MG63 (cell line): ENCODE measurements at regions not wholly inside any gene's neighbourhood (a gene's known extent, or its start where the extent isn't known, plus 50 kb on each side); places are given as distances from the start of the nearest gene placed in this dataset.
A peak's percentile ranks its signal among the peaks of the same experiment; 100 is the strongest.
"Not testable (repeated sequence)": the region's sequence is repeated elsewhere in the genome, so short reads cannot be mapped to it uniquely, and the experiment has no call there.

Experiments
- DNase-seq: peaks from one replicate; pipeline ENCODE4 v3.0.0-alpha.2; 2020
- H3K27me3 ChIP-seq: fragments of 250-450 bp; sonication (Bioruptor Pico); 2 replicates; pipeline ENCODE4 v1.5.1; 2020; ENCODE audit warnings: mild to moderate bottlenecking, moderate library complexity
- H3K36me3 ChIP-seq: fragments of 250-450 bp; sonication (Bioruptor Pico); 2 replicates; pipeline ENCODE4 v1.5.1; 2020; ENCODE audit warnings: mild to moderate bottlenecking, moderate library complexity
- H3K4me3 ChIP-seq: fragments of 250-450 bp; sonication (Bioruptor Pico); 2 replicates; pipeline ENCODE4 v1.5.1; 2020; ENCODE audit warnings: mild to moderate bottlenecking, moderate library complexity
- H3K9me3 ChIP-seq: fragments of 250-450 bp; sonication (Bioruptor Pico); 2 replicates; pipeline ENCODE4 v1.5.1; 2020; ENCODE audit warnings: mild to moderate bottlenecking, moderate library complexity

DNA sequence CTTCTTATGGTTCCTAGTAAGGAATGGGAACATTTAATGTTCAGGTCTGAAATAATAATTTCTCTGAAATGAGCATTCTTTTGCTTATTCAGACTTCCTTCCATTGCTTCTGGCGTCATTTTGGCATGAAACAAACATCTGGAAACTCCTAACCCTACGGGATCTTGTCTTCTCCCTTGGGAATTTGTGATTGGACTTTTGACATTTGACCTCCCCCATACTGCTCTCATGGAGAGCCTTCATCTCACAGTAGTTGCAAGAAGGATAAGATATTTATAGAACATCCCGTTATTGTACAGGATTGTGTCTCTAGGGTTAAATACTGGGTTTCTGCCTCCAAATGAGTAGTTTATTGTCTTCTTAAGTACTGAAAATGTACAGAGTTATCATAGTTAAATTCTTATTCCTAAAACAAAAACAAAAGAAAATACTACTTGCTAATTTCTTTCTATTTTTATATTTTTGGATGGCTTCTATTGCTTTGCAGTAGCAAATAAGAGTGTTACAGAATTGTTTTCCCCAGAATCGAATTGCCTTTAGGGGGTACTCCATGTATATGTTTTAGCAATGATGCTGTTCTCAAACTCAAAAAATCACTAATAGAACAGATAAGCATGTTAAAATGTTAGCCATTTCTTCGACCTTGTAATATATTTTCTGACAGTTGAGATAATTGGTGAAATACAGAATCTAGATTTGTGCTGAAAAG, 366.8 kb downstream of the DLEU7 start:
- Histone ChIP-seq H3K4me3 (no peak overlapping the region), H3K9me3 (no peaks in the 10 kb centered on the region), H3K27me3 (no peaks in the 10 kb centered on the region), H3K36me3 (no peaks in the 10 kb centered on the region)
- no peak for DNase-seq

- Histone ChIP-seq H3K27me3 (no peaks in the 10 kb centered on the region), H3K4me3 (no peak overlapping the region), H3K9me3 (no peaks in the 10 kb centered on the region), H3K36me3 (no peaks in the 10 kb centered on the region)
- DNase-seq = no peak
Observed at GRCh38 chr13:50481936-50482335, 361.6 kb downstream of the DLEU7 start.

- Histone ChIP-seq H3K27me3 (no peaks in the 10 kb centered on the region), H3K4me3 (no peak overlapping the region), H3K36me3 (no peaks in the 10 kb centered on the region), H3K9me3 (no peaks in the 10 kb centered on the region)
- DNase-seq = no peak
Observed at GRCh38 chr13:50483416-50483815, 360.1 kb downstream of the DLEU7 start.

GRCh38 chr13:50484472-50485113, 358.9 kb downstream of the DLEU7 start:
- DNase-seq = no peak

DNA sequence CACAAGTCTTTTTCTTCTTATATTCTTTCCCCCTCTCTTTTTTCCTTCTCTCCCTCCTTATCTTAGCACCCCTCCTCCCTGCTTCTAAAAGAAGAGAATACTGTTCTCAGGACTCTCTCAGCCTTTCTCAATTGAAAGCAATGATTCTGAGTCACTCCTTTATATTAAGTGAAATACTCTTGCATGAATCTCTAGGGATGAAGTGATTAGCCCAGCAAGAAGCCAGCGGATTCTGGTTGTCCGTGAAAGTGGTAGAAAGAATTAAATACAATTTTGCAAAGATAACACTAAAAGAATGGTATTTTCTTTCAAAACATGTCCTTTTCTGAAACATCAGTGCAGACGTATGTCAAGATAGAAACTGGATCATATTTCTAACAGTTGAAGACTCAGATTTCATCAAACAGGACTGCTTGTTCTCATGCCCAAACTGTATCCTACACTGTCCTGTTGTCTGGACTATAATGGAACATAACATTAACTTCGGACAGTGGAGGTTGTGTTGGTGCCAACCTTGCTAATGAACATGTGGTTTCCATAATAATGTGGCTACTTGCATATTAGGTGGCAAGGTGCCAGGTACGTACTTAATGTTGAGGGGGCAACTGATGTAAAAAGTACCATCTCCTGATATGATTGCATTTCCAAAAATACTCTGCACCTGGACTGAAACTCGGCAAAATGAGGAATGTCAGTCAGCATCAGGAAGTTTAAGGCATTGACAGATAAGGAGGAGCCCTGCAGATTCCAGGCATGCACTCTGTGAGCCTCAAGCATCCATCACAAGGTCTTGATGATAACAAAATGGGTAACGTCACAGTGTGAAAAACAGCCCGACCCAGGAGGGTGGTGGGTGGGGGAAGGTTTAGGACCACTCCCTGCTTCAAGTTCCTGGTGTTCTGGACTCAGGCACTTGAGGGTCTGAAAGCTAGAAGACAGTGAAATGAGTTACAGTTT, 357.2 kb downstream of the DLEU7 start:
- DNase-seq = no peak
- Histone ChIP-seq H3K27me3 (no peaks in the 10 kb centered on the region), H3K4me3 (no peak overlapping the region), H3K9me3 (no peaks in the 10 kb centered on the region), H3K36me3 (no peaks in the 10 kb centered on the region)

More at GRCh38 chr13:50484472-50485113, 358.9 kb downstream of the DLEU7 start:
- H3K4me3 ChIP-seq = no peak overlapping the region
- H3K9me3 ChIP-seq = no peaks in the 10 kb centered on the region
- H3K36me3 ChIP-seq = no peaks in the 10 kb centered on the region
- no peaks in the 10 kb centered on the region for H3K27me3 ChIP-seq

GRCh38 chr13:50493683-50494082, 349.8 kb downstream of the DLEU7 start:
- no peak for DNase-seq
- Histone ChIP-seq H3K4me3 (no peak overlapping the region), H3K27me3 (no peaks in the 10 kb centered on the region), H3K36me3 (no peaks in the 10 kb centered on the region), H3K9me3 (no peaks in the 10 kb centered on the region)

GRCh38 chr13:50494138-50494537, 349.4 kb downstream of the DLEU7 start:
- DNase-seq = no peak
- no peak overlapping the region for H3K4me3 ChIP-seq
- H3K36me3 ChIP-seq = no peaks in the 10 kb centered on the region
- no peaks in the 10 kb centered on the region for H3K9me3 ChIP-seq
- H3K27me3 ChIP-seq = no peaks in the 10 kb centered on the region

GRCh38 chr13:50503212-50503611, 340.3 kb downstream of the DLEU7 start:
- H3K27me3 ChIP-seq, H3K36me3 ChIP-seq, DNase-seq, H3K4me3 ChIP-seq, H3K9me3 ChIP-seq: not testable (repeated sequence)

GRCh38 chr13:50509167-50509566, 334.3 kb downstream of the DLEU7 start:
- H3K9me3 ChIP-seq = no peaks in the 10 kb centered on the region
- H3K4me3 ChIP-seq = no peak overlapping the region
- H3K27me3 ChIP-seq = no peaks in the 10 kb centered on the region
- H3K36me3 ChIP-seq = no peaks in the 10 kb centered on the region
- DNase-seq = no peak

- Histone ChIP-seq H3K4me3 (no peak overlapping the region), H3K36me3 (no peaks in the 10 kb centered on the region), H3K27me3 (no peaks in the 10 kb centered on the region), H3K9me3 (no peaks in the 10 kb centered on the region)
- no peak for DNase-seq
Observed at GRCh38 chr13:50509771-50510441, 333.6 kb downstream of the DLEU7 start.

DNA sequence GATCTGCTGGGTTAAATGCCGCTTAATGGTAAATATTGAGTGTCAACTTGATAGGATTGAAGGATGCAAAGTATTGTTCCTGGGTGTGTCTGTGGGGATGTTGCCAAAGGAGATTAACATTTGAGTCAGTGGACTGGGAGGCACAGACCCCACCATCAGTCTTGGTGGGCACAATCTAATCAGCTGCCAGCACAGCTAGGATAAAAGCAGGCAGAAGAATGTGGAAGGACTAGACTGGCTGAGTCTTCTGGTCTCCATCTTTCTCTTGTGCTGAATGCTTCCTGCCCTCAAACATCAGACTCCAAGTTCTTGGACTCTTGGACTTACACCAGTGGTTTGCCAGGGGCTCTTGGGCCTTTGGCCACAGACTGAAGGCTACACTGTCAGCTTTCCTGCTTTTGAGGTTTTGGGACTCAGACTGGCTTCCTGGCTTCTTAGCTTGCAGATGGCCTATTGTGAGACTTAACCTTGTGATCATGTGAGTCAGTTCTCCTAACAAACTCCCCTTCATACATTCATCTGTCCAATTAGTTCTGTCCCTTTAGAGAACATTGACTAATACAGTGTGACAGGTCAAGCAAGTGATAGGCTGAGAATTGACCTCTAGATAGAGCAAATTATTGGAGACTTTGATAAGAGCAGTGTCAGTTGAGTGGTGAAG, 332.5 kb downstream of the DLEU7 start:
- not testable (repeated sequence) for H3K4me3 ChIP-seq, H3K9me3 ChIP-seq, DNase-seq, H3K36me3 ChIP-seq, H3K27me3 ChIP-seq

- H3K27me3 ChIP-seq = no peaks in the 10 kb centered on the region
- H3K4me3 ChIP-seq = peak overlapping the region; percentile 30
- DNase-seq = no peak
- H3K9me3 ChIP-seq = no peaks in the 10 kb centered on the region
- no peaks in the 10 kb centered on the region for H3K36me3 ChIP-seq
Observed at GRCh38 chr13:50511877-50512341, 331.6 kb downstream of the DLEU7 start.

DNA sequence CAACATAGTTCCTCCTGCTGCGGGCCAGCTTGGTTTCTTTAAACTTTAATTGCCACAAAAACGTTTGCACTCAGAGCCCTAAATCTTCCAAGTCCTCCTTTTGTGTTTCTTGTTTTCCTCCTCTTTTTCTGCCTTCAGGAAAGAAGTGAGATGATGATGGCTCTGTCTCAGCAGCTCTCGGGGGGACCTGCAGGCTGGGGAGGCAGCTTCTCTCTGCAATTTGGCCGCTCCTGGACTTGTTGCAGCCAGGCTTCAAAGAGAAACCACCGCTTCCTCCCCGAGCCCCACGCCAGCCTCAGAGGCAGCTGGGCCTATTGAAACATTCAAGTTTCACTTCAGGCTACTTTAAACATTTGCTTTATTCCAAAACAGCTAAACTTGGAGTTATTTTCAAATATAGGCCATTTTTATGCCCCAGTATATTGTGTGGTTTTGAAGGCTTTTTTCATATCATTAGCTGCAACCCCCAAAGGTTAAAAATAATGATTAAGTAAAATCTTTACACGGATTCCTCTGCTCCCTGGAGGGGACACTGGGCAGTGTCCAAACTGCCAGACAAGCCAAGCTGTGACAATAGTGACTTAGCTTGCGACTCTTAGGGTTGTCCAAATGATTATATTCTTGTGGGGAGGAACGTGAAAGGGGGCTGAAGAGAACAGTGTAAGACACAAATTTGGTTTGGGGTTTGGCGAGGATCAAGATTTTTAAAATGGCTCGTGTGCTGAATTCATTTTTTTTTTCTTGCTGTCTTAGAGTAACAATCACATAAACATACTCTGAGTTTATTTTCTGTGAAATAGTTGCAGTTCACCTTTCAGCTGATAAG, 330.8 kb downstream of the DLEU7 start:
- Histone ChIP-seq H3K27me3 (no peaks in the 10 kb centered on the region), H3K36me3 (no peaks in the 10 kb centered on the region), H3K4me3 (peak overlapping the region; percentile 30), H3K9me3 (no peaks in the 10 kb centered on the region)
- DNase-seq = peak; percentile 65

GRCh38 chr13:50513300-50513877, 330.1 kb downstream of the DLEU7 start:
- H3K27me3 ChIP-seq = no peaks in the 10 kb centered on the region
- H3K9me3 ChIP-seq = no peaks in the 10 kb centered on the region
- H3K36me3 ChIP-seq = no peaks in the 10 kb centered on the region
- H3K4me3 ChIP-seq = no peak overlapping the region
- no peak for DNase-seq

- Histone ChIP-seq H3K4me3 (no peak overlapping the region), H3K27me3 (no peaks in the 10 kb centered on the region), H3K36me3 (no peaks in the 10 kb centered on the region), H3K9me3 (no peaks in the 10 kb centered on the region)
- no peak for DNase-seq
Observed at GRCh38 chr13:50514249-50514648, 329.2 kb downstream of the DLEU7 start.
